PC-3 (cell line): ENCODE measurements at regions not wholly inside any gene's neighbourhood (a gene's known extent, or its start where the extent isn't known, plus 50 kb on each side); places are given as distances from the start of the nearest gene placed in this dataset.

Experiments used
- EZH2phosphoT487 ChIP-seq: fragments of 300-600 bp; sonication (generic); IDR thresholded peaks from 2 replicates; pipeline ENCODE4 v1.6.1; 2018; ENCODE audit warnings: mild to moderate bottlenecking, antibody characterized with exemption, low read length, borderline replicate concordance
- TF ChIP-seq, protein P1 (sequence below): fragments of 300-600 bp; sonication (generic); conservative IDR thresholded peaks from 2 replicates; pipeline ENCODE4 v1.5.1; 2017; ENCODE audit warnings: antibody characterized with exemption, low read depth, mild to moderate bottlenecking, low read length

DNA sequence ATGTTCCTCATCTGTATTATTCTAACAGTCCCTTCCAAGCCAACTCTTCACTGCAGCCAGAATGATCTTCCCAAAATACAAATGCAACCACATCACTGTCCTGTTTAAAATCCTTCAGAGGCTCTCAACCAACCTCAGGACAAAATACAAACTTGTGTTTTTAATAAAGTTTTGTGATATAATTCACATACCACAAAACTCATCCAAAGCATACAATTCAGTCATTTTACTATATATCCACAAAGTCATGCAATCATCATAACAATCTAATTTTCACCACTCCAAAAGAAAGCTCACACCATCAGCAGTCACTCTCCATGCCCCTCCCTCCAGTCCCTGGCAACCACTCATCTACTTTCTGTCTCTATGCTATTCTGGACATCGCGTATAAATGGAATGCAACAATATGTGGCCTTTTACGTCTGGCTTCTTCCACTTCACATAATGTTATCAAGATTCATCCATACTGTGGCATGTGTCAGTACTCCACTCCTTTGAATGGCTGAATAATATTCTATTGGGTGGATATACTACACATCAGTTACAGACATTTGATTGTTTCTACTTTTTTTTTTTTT is 81.7 kb upstream of the DOCK9 start:
- TF ChIP-seq, protein P1, sequence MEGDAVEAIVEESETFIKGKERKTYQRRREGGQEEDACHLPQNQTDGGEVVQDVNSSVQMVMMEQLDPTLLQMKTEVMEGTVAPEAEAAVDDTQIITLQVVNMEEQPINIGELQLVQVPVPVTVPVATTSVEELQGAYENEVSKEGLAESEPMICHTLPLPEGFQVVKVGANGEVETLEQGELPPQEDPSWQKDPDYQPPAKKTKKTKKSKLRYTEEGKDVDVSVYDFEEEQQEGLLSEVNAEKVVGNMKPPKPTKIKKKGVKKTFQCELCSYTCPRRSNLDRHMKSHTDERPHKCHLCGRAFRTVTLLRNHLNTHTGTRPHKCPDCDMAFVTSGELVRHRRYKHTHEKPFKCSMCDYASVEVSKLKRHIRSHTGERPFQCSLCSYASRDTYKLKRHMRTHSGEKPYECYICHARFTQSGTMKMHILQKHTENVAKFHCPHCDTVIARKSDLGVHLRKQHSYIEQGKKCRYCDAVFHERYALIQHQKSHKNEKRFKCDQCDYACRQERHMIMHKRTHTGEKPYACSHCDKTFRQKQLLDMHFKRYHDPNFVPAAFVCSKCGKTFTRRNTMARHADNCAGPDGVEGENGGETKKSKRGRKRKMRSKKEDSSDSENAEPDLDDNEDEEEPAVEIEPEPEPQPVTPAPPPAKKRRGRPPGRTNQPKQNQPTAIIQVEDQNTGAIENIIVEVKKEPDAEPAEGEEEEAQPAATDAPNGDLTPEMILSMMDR: no peak
- TF ChIP-seq EZH2phosphoT487: no peak
